ENCODE measurements at regions not wholly inside any gene's neighbourhood (a gene's known extent, or its start where the extent isn't known, plus 50 kb on each side); places are given as distances from the start of the nearest gene placed in this dataset.

GRCh38 chrY:15466891-15467290, 942.6 kb downstream of the NLGN4Y start:
- H3K27ac ChIP-seq (replicated peaks; ENCODE audit: low read length): no peak overlapping the region

DNA sequence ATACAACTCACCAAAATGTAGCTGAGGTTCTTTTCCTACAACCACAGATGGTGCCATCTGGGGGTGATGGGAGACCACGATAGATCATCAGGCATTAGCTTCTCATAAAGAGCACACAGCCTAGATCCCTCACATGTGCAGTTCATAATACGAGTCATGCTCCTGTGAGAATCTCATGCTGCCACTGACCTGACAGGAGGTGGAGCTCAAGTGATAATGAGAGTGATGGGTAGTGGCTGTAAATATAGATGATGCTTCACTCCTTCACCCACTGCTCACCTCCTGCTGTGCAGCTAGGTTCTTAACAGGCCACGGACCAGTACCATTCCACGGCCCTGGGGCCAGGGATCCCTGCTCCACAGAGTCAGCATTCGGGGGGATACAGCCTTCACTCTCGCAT, 943.8 kb downstream of the NLGN4Y start:
- no peak overlapping the region for H4K91ac ChIP-seq (ENCODE audit: low read depth, low read length, poor library complexity)
- H2BK12ac ChIP-seq (ENCODE audit: low read length): no peak overlapping the region
- WGBS, 2 donors (ENCODE audit: extremely low coverage in 2 of 2, insufficient read length in 2 of 2, insufficient replicate concordance in 1 of 2): no CpG with 5 or more reads among the region's 6 CpGs
- H2BK5ac ChIP-seq (ENCODE audit: low read length): no peak overlapping the region
- no peak overlapping the region for H3K4me2 ChIP-seq (ENCODE audit: insufficient read depth, low read length, poor library complexity, severe bottlenecking)
- no peaks in the 10 kb centered on the region for H3K27me3 ChIP-seq (ENCODE audit: control insufficient read depth in 3 of 3, insufficient read depth in 3 of 3, low read depth in 1 of 3, low read length in 3 of 3)
- H3K18ac ChIP-seq (ENCODE audit: low read length): no peak overlapping the region
- no peak for DNase-seq (ENCODE audit: low spot score)
- no peak overlapping the region for H3K23ac ChIP-seq (ENCODE audit: low read depth, low read length, poor library complexity)
- no peaks in the 10 kb centered on the region for H3K36me3 ChIP-seq (replicated peaks in 1 of 2; ENCODE audit: control insufficient read depth in 2 of 2, insufficient read depth in 2 of 2, low read length in 2 of 2)
- H4K8ac ChIP-seq (ENCODE audit: low read depth, low read length): no peak overlapping the region
- no peak overlapping the region for H2BK120ac ChIP-seq (ENCODE audit: low read depth, low read length)
- H3K79me1 ChIP-seq (ENCODE audit: low read depth, low read length): no peaks in the 10 kb centered on the region
- H2BK15ac ChIP-seq (ENCODE audit: low read length): no peak overlapping the region
- no peak overlapping the region for H3K4me3 ChIP-seq (ENCODE audit: low read length in 2 of 2)
- H3K14ac ChIP-seq (ENCODE audit: low read length): no peak overlapping the region
- H3K9me3 ChIP-seq (replicated peaks in 1 of 2; ENCODE audit: control insufficient read depth in 2 of 2, insufficient read depth in 1 of 2, low read depth in 1 of 2, low read length in 2 of 2): no peaks in the 10 kb centered on the region
- no peak overlapping the region for H3K27ac ChIP-seq (replicated peaks; ENCODE audit: low read length)
- H2AFZ ChIP-seq (ENCODE audit: low read length): no peak overlapping the region
- H2AK5ac ChIP-seq (ENCODE audit: low read depth, low read length): no peak overlapping the region
- no peak overlapping the region for H3K4ac ChIP-seq (ENCODE audit: low read length)
- H3K4me1 ChIP-seq (ENCODE audit: control insufficient read depth in 2 of 2, insufficient read depth in 1 of 2, low read depth in 1 of 2, low read length in 2 of 2): no peaks in the 10 kb centered on the region
- H3K9ac ChIP-seq (ENCODE audit: low read depth, low read length, poor library complexity): no peak overlapping the region

More at GRCh38 chrY:15466891-15467290, 942.6 kb downstream of the NLGN4Y start:
- Histone ChIP-seq H3K14ac (ENCODE audit: low read length) (no peak overlapping the region), H2BK15ac (ENCODE audit: low read length) (no peak overlapping the region), H3K23ac (ENCODE audit: low read depth, low read length, poor library complexity) (no peak overlapping the region), H2BK12ac (ENCODE audit: low read length) (no peak overlapping the region), H3K4me1 (ENCODE audit: control insufficient read depth in 2 of 2, insufficient read depth in 1 of 2, low read depth in 1 of 2, low read length in 2 of 2) (no peaks in the 10 kb centered on the region), H3K4me3 (ENCODE audit: low read length in 2 of 2) (no peak overlapping the region), H2AK5ac (ENCODE audit: low read depth, low read length) (no peak overlapping the region), H2AFZ (ENCODE audit: low read length) (no peak overlapping the region), H2BK5ac (ENCODE audit: low read length) (no peak overlapping the region), H3K4me2 (ENCODE audit: insufficient read depth, low read length, poor library complexity, severe bottlenecking) (no peak overlapping the region), H3K18ac (ENCODE audit: low read length) (no peak overlapping the region), H3K4ac (ENCODE audit: low read length) (no peak overlapping the region), H3K36me3 (replicated peaks in 1 of 2; ENCODE audit: control insufficient read depth in 2 of 2, insufficient read depth in 2 of 2, low read length in 2 of 2) (no peaks in the 10 kb centered on the region), H4K91ac (ENCODE audit: low read depth, low read length, poor library complexity) (no peak overlapping the region), H3K9me3 (replicated peaks in 1 of 2; ENCODE audit: control insufficient read depth in 2 of 2, insufficient read depth in 1 of 2, low read depth in 1 of 2, low read length in 2 of 2) (no peaks in the 10 kb centered on the region), H3K79me1 (ENCODE audit: low read depth, low read length) (no peaks in the 10 kb centered on the region), H3K27me3 (ENCODE audit: control insufficient read depth in 3 of 3, insufficient read depth in 3 of 3, low read depth in 1 of 3, low read length in 3 of 3) (no peaks in the 10 kb centered on the region), H3K9ac (ENCODE audit: low read depth, low read length, poor library complexity) (no peak overlapping the region), H2BK120ac (ENCODE audit: low read depth, low read length) (no peak overlapping the region), H4K8ac (ENCODE audit: low read depth, low read length) (no peak overlapping the region)
- DNase-seq (ENCODE audit: low spot score): no peak
- WGBS, 2 donors (ENCODE audit: extremely low coverage in 2 of 2, insufficient read length in 2 of 2, insufficient replicate concordance in 1 of 2): no CpG with 5 or more reads among the region's 5 CpGs

- no peak for DNase-seq (ENCODE audit: low spot score)
- Histone ChIP-seq H2BK15ac (ENCODE audit: low read length) (no peak overlapping the region), H2BK120ac (ENCODE audit: low read depth, low read length) (no peak overlapping the region), H3K36me3 (replicated peaks in 1 of 2; ENCODE audit: control insufficient read depth in 2 of 2, insufficient read depth in 2 of 2, low read length in 2 of 2) (no peaks in the 10 kb centered on the region), H2AK5ac (ENCODE audit: low read depth, low read length) (no peak overlapping the region), H3K23ac (ENCODE audit: low read depth, low read length, poor library complexity) (no peak overlapping the region), H3K9me3 (replicated peaks in 1 of 2; ENCODE audit: control insufficient read depth in 2 of 2, insufficient read depth in 1 of 2, low read depth in 1 of 2, low read length in 2 of 2) (no peaks in the 10 kb centered on the region), H3K4me2 (ENCODE audit: insufficient read depth, low read length, poor library complexity, severe bottlenecking) (no peak overlapping the region), H3K27ac (replicated peaks; ENCODE audit: low read length) (no peak overlapping the region), H3K79me1 (ENCODE audit: low read depth, low read length) (no peaks in the 10 kb centered on the region), H3K9ac (ENCODE audit: low read depth, low read length, poor library complexity) (no peak overlapping the region), H2AFZ (ENCODE audit: low read length) (no peak overlapping the region), H3K27me3 (ENCODE audit: control insufficient read depth in 3 of 3, insufficient read depth in 3 of 3, low read depth in 1 of 3, low read length in 3 of 3) (no peaks in the 10 kb centered on the region), H2BK5ac (ENCODE audit: low read length) (no peak overlapping the region), H2BK12ac (ENCODE audit: low read length) (no peak overlapping the region), H4K8ac (ENCODE audit: low read depth, low read length) (no peak overlapping the region), H3K14ac (ENCODE audit: low read length) (no peak overlapping the region), H3K18ac (ENCODE audit: low read length) (no peak overlapping the region), H4K91ac (ENCODE audit: low read depth, low read length, poor library complexity) (no peak overlapping the region), H3K4ac (ENCODE audit: low read length) (no peak overlapping the region), H3K4me1 (ENCODE audit: control insufficient read depth in 2 of 2, insufficient read depth in 1 of 2, low read depth in 1 of 2, low read length in 2 of 2) (no peaks in the 10 kb centered on the region), H3K4me3 (ENCODE audit: low read length in 2 of 2) (no peak overlapping the region)
- no CpG with 5 or more reads among the region's 1 CpG for WGBS, 2 donors (ENCODE audit: extremely low coverage in 2 of 2, insufficient read length in 2 of 2, insufficient replicate concordance in 1 of 2)
Observed at GRCh38 chrY:15471371-15471770, 947.0 kb downstream of the NLGN4Y start.

- H2BK120ac ChIP-seq (ENCODE audit: low read depth, low read length): no peak overlapping the region
- no peak overlapping the region for H3K4ac ChIP-seq (ENCODE audit: low read length)
- no peak overlapping the region for H3K23ac ChIP-seq (ENCODE audit: low read depth, low read length, poor library complexity)
- no peak overlapping the region for H2AFZ ChIP-seq (ENCODE audit: low read length)
- no peak overlapping the region for H2BK5ac ChIP-seq (ENCODE audit: low read length)
- H3K9me3 ChIP-seq (replicated peaks in 1 of 2; ENCODE audit: control insufficient read depth in 2 of 2, insufficient read depth in 1 of 2, low read depth in 1 of 2, low read length in 2 of 2): no peaks in the 10 kb centered on the region
- H3K18ac ChIP-seq (ENCODE audit: low read length): no peak overlapping the region
- no peak overlapping the region for H2BK15ac ChIP-seq (ENCODE audit: low read length)
- no peak overlapping the region for H3K4me2 ChIP-seq (ENCODE audit: insufficient read depth, low read length, poor library complexity, severe bottlenecking)
- DNase-seq (ENCODE audit: low spot score): no peak
- no peak overlapping the region for H3K4me3 ChIP-seq (ENCODE audit: low read length in 2 of 2)
- H3K4me1 ChIP-seq (ENCODE audit: control insufficient read depth in 2 of 2, insufficient read depth in 1 of 2, low read depth in 1 of 2, low read length in 2 of 2): no peaks in the 10 kb centered on the region
- no peak overlapping the region for H3K9ac ChIP-seq (ENCODE audit: low read depth, low read length, poor library complexity)
- H2AK5ac ChIP-seq (ENCODE audit: low read depth, low read length): no peak overlapping the region
- no peak overlapping the region for H4K91ac ChIP-seq (ENCODE audit: low read depth, low read length, poor library complexity)
- H3K14ac ChIP-seq (ENCODE audit: low read length): no peak overlapping the region
- H3K27me3 ChIP-seq (ENCODE audit: control insufficient read depth in 3 of 3, insufficient read depth in 3 of 3, low read depth in 1 of 3, low read length in 3 of 3): no peaks in the 10 kb centered on the region
- H3K36me3 ChIP-seq (replicated peaks in 1 of 2; ENCODE audit: control insufficient read depth in 2 of 2, insufficient read depth in 2 of 2, low read length in 2 of 2): no peaks in the 10 kb centered on the region
- H2BK12ac ChIP-seq (ENCODE audit: low read length): no peak overlapping the region
- WGBS, 2 donors (ENCODE audit: extremely low coverage in 2 of 2, insufficient read length in 2 of 2, insufficient replicate concordance in 1 of 2): no CpG with 5 or more reads among the region's 5 CpGs
- no peak overlapping the region for H4K8ac ChIP-seq (ENCODE audit: low read depth, low read length)
- no peak overlapping the region for H3K27ac ChIP-seq (replicated peaks; ENCODE audit: low read length)
- H3K79me1 ChIP-seq (ENCODE audit: low read depth, low read length): no peaks in the 10 kb centered on the region
Observed at GRCh38 chrY:15478348-15478963, 954.1 kb downstream of the NLGN4Y start.

Measured in neuronal stem cell (in vitro differentiated cells).